ENCODE measurements at regions not wholly inside any gene's neighbourhood (a gene's known extent, or its start where the extent isn't known, plus 50 kb on each side); places are given as distances from the start of the nearest gene placed in this dataset.

DNA sequence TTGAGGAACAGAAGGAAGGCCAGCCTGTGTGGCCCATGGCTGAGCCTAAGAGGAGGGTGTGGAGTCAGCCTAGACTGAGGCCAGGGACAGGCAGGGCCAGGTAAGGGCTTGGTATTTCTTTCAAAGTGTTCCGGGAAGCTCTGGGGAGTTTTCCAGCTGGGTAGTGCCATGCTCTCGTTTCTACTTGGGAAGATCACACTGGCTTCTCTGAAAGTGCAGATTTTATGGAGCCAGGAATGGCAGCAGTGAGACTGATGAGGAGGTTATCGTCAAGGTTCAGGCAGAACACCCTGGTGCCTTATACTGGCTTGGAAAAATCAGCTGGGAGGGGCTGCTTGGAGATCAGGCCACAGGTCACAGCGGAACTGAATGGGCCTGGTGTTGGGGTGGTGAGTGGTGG lies 245.1 kb downstream of the SOX11 start:
- TF ChIP-seq REST (IDR thresholded peaks at IDR 0.05; ENCODE audit: borderline replicate concordance) (no peak), POLR2AphosphoS5 (IDR thresholded peaks at IDR 0.05) (no peak), RAD21 (conservative IDR thresholded peaks at IDR 0.05) (no peak), EZH2 (IDR thresholded peaks at IDR 0.05; ENCODE audit: borderline replicate concordance, insufficient read depth, low read length, poor library complexity, severe bottlenecking) (no peak), EP300 (conservative IDR thresholded peaks at IDR 0.05; ENCODE audit: poor library complexity, severe bottlenecking) (no peak), TAF1 (IDR thresholded peaks at IDR 0.05; ENCODE audit: low read depth) (no peak), MXI1 (conservative IDR thresholded peaks at IDR 0.05; ENCODE audit: poor library complexity, severe bottlenecking) (no peak), SMC3 (conservative IDR thresholded peaks at IDR 0.05; ENCODE audit: poor library complexity) (no peak)
- TF ChIP-seq, protein P1, sequence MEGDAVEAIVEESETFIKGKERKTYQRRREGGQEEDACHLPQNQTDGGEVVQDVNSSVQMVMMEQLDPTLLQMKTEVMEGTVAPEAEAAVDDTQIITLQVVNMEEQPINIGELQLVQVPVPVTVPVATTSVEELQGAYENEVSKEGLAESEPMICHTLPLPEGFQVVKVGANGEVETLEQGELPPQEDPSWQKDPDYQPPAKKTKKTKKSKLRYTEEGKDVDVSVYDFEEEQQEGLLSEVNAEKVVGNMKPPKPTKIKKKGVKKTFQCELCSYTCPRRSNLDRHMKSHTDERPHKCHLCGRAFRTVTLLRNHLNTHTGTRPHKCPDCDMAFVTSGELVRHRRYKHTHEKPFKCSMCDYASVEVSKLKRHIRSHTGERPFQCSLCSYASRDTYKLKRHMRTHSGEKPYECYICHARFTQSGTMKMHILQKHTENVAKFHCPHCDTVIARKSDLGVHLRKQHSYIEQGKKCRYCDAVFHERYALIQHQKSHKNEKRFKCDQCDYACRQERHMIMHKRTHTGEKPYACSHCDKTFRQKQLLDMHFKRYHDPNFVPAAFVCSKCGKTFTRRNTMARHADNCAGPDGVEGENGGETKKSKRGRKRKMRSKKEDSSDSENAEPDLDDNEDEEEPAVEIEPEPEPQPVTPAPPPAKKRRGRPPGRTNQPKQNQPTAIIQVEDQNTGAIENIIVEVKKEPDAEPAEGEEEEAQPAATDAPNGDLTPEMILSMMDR (IDR thresholded peaks at IDR 0.05; ENCODE audit: poor library complexity, severe bottlenecking), result no peak

All from neural cell (in vitro differentiated cells).